MCF 10A (cell line): ENCODE measurements at regions not wholly inside any gene's neighbourhood (a gene's known extent, or its start where the extent isn't known, plus 50 kb on each side); places are given as distances from the start of the nearest gene placed in this dataset.

Experiments
- BruUV-seq: library from RNA; stranded (reverse); fragments of 400-500 nt; replicated peaks from 2 replicates; lab custom pipeline; 2021; lab: Mats Ljungman, UMichigan
- CTCF ChIA-PET: fragments of 300-600 bp; sonication (Branson Sonifier 250); formaldehyde crosslinking; extraction: SDS; loops from one replicate; lab custom pipeline; 2021; ENCODE audit warnings: antibody characterized with exemption, inconsistent platforms; lab: Yijun Ruan, JAX
- POLR2A ChIA-PET: fragments of 300-600, 350-650 bp; sonication (Branson Sonifier 250); formaldehyde crosslinking; extraction: SDS; loops from one replicate; lab custom pipeline; 2020; ENCODE audit warnings: antibody characterized with exemption, inconsistent platforms; lab: Yijun Ruan, JAX
- DNase-seq: peaks from one replicate; pipeline ENCODE4 v3.0.0-alpha.2; 2018; ENCODE audit not compliant: unreplicated experiment
- H3K27ac Mint-ChIP-seq: one replicate; pipeline ENCODE4 v1.8.0; 2022; ENCODE audit warnings: mild to moderate bottlenecking, low read depth, mixed read lengths; ENCODE audit not compliant: unreplicated experiment
- H3K27me3 Mint-ChIP-seq: one replicate; pipeline ENCODE4 v1.8.0; 2022; ENCODE audit warnings: mixed read lengths; ENCODE audit not compliant: insufficient read depth, unreplicated experiment
- H3K36me3 Mint-ChIP-seq: one replicate; pipeline ENCODE4 v1.8.0; 2022; ENCODE audit warnings: mild to moderate bottlenecking, moderate library complexity, mixed read lengths; ENCODE audit not compliant: insufficient read depth, unreplicated experiment
- H3K4me1 Mint-ChIP-seq: one replicate; pipeline ENCODE4 v1.8.0; 2022; ENCODE audit warnings: mixed read lengths; ENCODE audit not compliant: insufficient read depth, unreplicated experiment
- H3K4me3 Mint-ChIP-seq: one replicate; pipeline ENCODE4 v1.8.0; 2022; ENCODE audit warnings: mild to moderate bottlenecking, moderate library complexity, mixed read lengths; ENCODE audit not compliant: unreplicated experiment
- H3K9me3 Mint-ChIP-seq: one replicate; pipeline ENCODE4 v1.8.0; 2022; ENCODE audit warnings: mixed read lengths; ENCODE audit not compliant: unreplicated experiment
- intact Hi-C: fragments of 100-400 bp; cut with micrococcal nuclease; formaldehyde crosslinking; loops from 2 replicates; pipeline ENCODE4 v1.14.1; 2022
- TF ChIP-seq, protein P1 (sequence below): fragments of 200-600 bp; IDR thresholded peaks from one replicate; pipeline ENCODE4 v1.8.0; 2022; ENCODE audit warnings: antibody characterized with exemption, mild to moderate bottlenecking; ENCODE audit not compliant: unreplicated experiment

DNA sequence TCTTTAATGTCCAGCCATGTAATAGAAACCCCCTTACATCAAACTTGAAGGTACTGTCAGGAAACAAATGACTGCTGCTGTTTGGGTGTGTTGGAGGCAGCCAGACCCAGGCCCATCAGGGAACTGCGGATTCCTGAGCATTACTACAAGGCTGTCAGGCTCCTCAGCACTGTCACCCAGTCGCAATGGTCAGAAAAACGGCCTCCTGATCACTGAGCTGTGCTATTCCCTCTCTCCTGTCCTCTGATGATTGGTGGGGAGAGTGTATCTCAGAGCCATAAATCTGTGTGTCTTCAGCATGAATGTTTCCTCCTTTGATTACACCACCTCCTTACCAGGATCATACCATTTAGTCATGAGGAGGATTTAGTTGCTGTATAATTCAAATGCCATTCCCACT is 135.2 kb upstream of the GADL1 start:
- H3K4me1 Mint-ChIP-seq = no peaks in the 10 kb centered on the region
- H3K27ac Mint-ChIP-seq = no peak overlapping the region
- no peaks in the 10 kb centered on the region for H3K36me3 Mint-ChIP-seq
- DNase-seq = no peak
- TF ChIP-seq, protein P1, sequence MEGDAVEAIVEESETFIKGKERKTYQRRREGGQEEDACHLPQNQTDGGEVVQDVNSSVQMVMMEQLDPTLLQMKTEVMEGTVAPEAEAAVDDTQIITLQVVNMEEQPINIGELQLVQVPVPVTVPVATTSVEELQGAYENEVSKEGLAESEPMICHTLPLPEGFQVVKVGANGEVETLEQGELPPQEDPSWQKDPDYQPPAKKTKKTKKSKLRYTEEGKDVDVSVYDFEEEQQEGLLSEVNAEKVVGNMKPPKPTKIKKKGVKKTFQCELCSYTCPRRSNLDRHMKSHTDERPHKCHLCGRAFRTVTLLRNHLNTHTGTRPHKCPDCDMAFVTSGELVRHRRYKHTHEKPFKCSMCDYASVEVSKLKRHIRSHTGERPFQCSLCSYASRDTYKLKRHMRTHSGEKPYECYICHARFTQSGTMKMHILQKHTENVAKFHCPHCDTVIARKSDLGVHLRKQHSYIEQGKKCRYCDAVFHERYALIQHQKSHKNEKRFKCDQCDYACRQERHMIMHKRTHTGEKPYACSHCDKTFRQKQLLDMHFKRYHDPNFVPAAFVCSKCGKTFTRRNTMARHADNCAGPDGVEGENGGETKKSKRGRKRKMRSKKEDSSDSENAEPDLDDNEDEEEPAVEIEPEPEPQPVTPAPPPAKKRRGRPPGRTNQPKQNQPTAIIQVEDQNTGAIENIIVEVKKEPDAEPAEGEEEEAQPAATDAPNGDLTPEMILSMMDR = no peak
- ChIA-PET POLR2A (interaction anchor here (2.1 kb wide), 1 partner anchor 9 kb away, joined by 9 read pairs; no protein-coding TSS in a partner anchor), CTCF (no interaction called here)
- H3K4me3 Mint-ChIP-seq = no peak overlapping the region
- BruUV-seq = no TSS peak
- peaks cover 5% of the 10 kb centered on the region for H3K9me3 Mint-ChIP-seq
- no peaks in the 10 kb centered on the region for H3K27me3 Mint-ChIP-seq
- intact Hi-C loops = no loop called here

GRCh38 chr3:31035681-31036080 is 141.2 kb upstream of the GADL1 start:
- Mint-ChIP-seq H3K27ac (no peak overlapping the region), H3K9me3 (no peaks in the 10 kb centered on the region), H3K4me1 (peaks cover 13% of the 10 kb centered on the region), H3K4me3 (no peak overlapping the region), H3K36me3 (no peaks in the 10 kb centered on the region), H3K27me3 (no peaks in the 10 kb centered on the region)
- ChIA-PET CTCF (interaction anchor here (0.9 kb wide), 1 partner anchor 94 kb away, joined by 3 read pairs; no protein-coding TSS in a partner anchor), POLR2A (interaction anchor here (0.7 kb wide), 1 partner anchor 88 kb away, joined by 3 read pairs; no protein-coding TSS in a partner anchor)
- BruUV-seq = no TSS peak
- TF ChIP-seq, protein P1 = no peak
- no peak for DNase-seq
- intact Hi-C loops = no loop called here

DNA sequence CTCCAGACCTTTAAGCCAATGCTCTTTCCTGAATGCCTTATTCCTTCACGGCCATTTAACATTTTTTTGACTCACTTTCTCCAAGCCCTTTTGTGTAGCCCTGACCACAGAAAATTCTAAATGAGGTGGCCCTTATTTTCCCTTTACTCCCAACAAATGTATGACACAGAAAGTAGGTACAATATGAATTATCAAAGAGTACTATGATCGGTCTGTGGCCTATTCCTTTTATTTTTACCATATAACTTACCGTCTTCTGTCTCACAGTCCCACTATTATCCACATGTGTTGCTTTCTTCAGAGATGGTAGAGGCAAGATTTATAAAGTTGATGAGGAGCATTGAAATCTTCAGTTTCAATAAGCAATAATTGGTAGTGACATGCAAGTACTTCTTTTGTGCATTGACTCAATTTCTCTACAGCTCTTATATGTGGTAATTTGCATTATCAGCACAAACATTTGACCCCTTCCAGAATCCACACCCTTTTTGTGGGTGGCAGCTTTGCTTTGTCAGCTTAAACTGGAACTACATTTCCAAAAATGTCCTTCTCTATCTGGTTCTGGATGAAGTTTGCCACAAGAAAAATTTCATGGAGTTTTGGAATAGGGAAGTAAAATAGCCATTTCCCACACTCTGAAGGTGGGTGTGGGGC is 143.8 kb upstream of the GADL1 start:
- CTCF ChIA-PET = interaction anchor here (0.6 to 0.9 kb wide), 4 partner anchors 67 to 104 kb away, joined by 3 to 5 read pairs (median 3); no protein-coding TSS in a partner anchor
- TF ChIP-seq, protein P1 = no peak
- no peaks in the 10 kb centered on the region for H3K9me3 Mint-ChIP-seq
- no peak for DNase-seq
- no peak overlapping the region for H3K4me3 Mint-ChIP-seq
- no TSS peak for BruUV-seq
- H3K4me1 Mint-ChIP-seq = peaks cover 38% of the 10 kb centered on the region
- no peaks in the 10 kb centered on the region for H3K27me3 Mint-ChIP-seq
- no peak overlapping the region for H3K27ac Mint-ChIP-seq
- no peaks in the 10 kb centered on the region for H3K36me3 Mint-ChIP-seq
- intact Hi-C loops = no loop called here
- POLR2A ChIA-PET = interaction anchor here (0.6 to 2.1 kb wide), 3 partner anchors 10 to 944 kb away, joined by 3 to 9 read pairs (median 3); no protein-coding TSS in a partner anchor

GRCh38 chr3:31039145-31039544 is 144.7 kb upstream of the GADL1 start:
- TF ChIP-seq, protein P1 = no peak
- BruUV-seq = no TSS peak
- Mint-ChIP-seq H3K4me1 (peaks cover 47% of the 10 kb centered on the region), H3K9me3 (no peaks in the 10 kb centered on the region), H3K27me3 (no peaks in the 10 kb centered on the region), H3K4me3 (no peak overlapping the region), H3K27ac (no peak overlapping the region), H3K36me3 (no peaks in the 10 kb centered on the region)
- intact Hi-C loops = no loop called here
- POLR2A ChIA-PET = interaction anchor here (0.9 to 2.1 kb wide), 2 partner anchors 11 to 268 kb away, joined by 5 to 9 read pairs; no protein-coding TSS in a partner anchor
- DNase-seq = no peak
- CTCF ChIA-PET = no interaction called here
